Thyroid gland (tissue), 4 donors: ENCODE measurements at regions not wholly inside any gene's neighbourhood (a gene's known extent, or its start where the extent isn't known, plus 50 kb on each side); places are given as distances from the start of the nearest gene placed in this dataset.

Experiments
- CTCF ChIP-seq, 6 experiments: fragments of 200-600 bp in 3 of 6; fragments of 450-650 bp in 3 of 6; sonication (generic) in 3 of 6; IDR thresholded peaks; one replicate each; pipeline ENCODE4 v1.5.1; 2016 to 2019; ENCODE audit warnings: antibody characterized with exemption in 6 of 6, mild to moderate bottlenecking in 2 of 6, inconsistent platforms in 1 of 6, moderate library complexity in 1 of 6
- POLR2A ChIP-seq, 2 donors: fragments of 450-650 bp; IDR thresholded peaks; one replicate each; pipeline ENCODE4 v1.6.1; 2017; ENCODE audit warnings: antibody characterized with exemption in 2 of 2, mild to moderate bottlenecking in 2 of 2, moderate library complexity in 1 of 2

GRCh38 chr19:28567834-28568233 is 645.1 kb downstream of the UQCRFS1 start:
- no peak for TF ChIP-seq CTCF (IDR thresholded peaks at IDR 0.05)
- no peak for TF ChIP-seq POLR2A (IDR thresholded peaks at IDR 0.05)
